Inferior parietal cortex (tissue), 1 donor: ENCODE measurements at regions not wholly inside any gene's neighbourhood (a gene's known extent, or its start where the extent isn't known, plus 50 kb on each side); places are given as distances from the start of the nearest gene placed in this dataset.

Source experiments
- DNase-seq: peaks from one replicate; pipeline ENCODE4 v3.0.0-alpha.2; 2016; ENCODE audit errors: extremely low spot score

- DNase-seq, result no peak
These were observed 190.6 kb downstream of the PHLDA1 start for GRCh38 chr12:75840994-75841355.

GRCh38 chr12:75838309-75838708 is 193.3 kb downstream of the PHLDA1 start:
- no peak for DNase-seq

- DNase-seq, result no peak
These were observed 193.9 kb downstream of the PHLDA1 start for GRCh38 chr12:75837700-75838099.

- DNase-seq, result no peak
These were observed 195.0 kb downstream of the PHLDA1 start for GRCh38 chr12:75836533-75836932.

GRCh38 chr12:75834591-75834990 is 197.0 kb downstream of the PHLDA1 start:
- no peak for DNase-seq

- DNase-seq, result no peak
These were observed 198.3 kb downstream of the PHLDA1 start for GRCh38 chr12:75833268-75833667.

- no peak for DNase-seq
These were observed 200.2 kb downstream of the PHLDA1 start for GRCh38 chr12:75831402-75831801.

GRCh38 chr12:75827061-75827460 is 204.5 kb downstream of the PHLDA1 start:
- no peak for DNase-seq

GRCh38 chr12:75825686-75826085 is 205.9 kb downstream of the PHLDA1 start:
- no peak for DNase-seq

- no peak for DNase-seq
These were observed 208.1 kb downstream of the PHLDA1 start for GRCh38 chr12:75823475-75823874.

- DNase-seq, result no peak
These were observed 209.2 kb downstream of the PHLDA1 start for GRCh38 chr12:75822416-75822815.

- no peak for DNase-seq
These were observed 210.6 kb downstream of the PHLDA1 start for GRCh38 chr12:75820848-75821578.

GRCh38 chr12:75820071-75820470 is 211.5 kb downstream of the PHLDA1 start:
- DNase-seq, result no peak

- no peak for DNase-seq
These were observed 212.1 kb downstream of the PHLDA1 start for GRCh38 chr12:75819512-75819911.

- DNase-seq, result no peak
These were observed 212.7 kb downstream of the PHLDA1 start for GRCh38 chr12:75818863-75819262.

GRCh38 chr12:75816897-75817296 is 214.7 kb downstream of the PHLDA1 start:
- no peak for DNase-seq

- no peak for DNase-seq
These were observed 215.8 kb downstream of the PHLDA1 start for GRCh38 chr12:75815756-75816155.

GRCh38 chr12:75814851-75815754 is 216.5 kb downstream of the PHLDA1 start:
- peak; percentile 55 for DNase-seq

- DNase-seq, result no peak
These were observed 218.5 kb downstream of the PHLDA1 start for GRCh38 chr12:75813072-75813471.

- DNase-seq, result peak; percentile 27
These were observed 219.1 kb downstream of the PHLDA1 start for GRCh38 chr12:75812271-75813018.

- DNase-seq, result no peak
These were observed 221.8 kb downstream of the PHLDA1 start for GRCh38 chr12:75809746-75810145.

GRCh38 chr12:75807494-75807893 is 224.1 kb downstream of the PHLDA1 start:
- no peak for DNase-seq
